HG03095 (cell line): ENCODE measurements at regions not wholly inside any gene's neighbourhood (a gene's known extent, or its start where the extent isn't known, plus 50 kb on each side); places are given as distances from the start of the nearest gene placed in this dataset.

ENCODE experiments used
- ATAC-seq: cut with Tn5 transposase; IDR thresholded peaks from one replicate; pipeline ENCODE4 v1.9.1; 2021; ENCODE audit warnings: moderate library complexity; ENCODE audit not compliant: unreplicated experiment

- ATAC-seq, result no peak
Observed at GRCh38 chr2:152890736-152891135, 172.3 kb downstream of the ARL6IP6 start.

DNA sequence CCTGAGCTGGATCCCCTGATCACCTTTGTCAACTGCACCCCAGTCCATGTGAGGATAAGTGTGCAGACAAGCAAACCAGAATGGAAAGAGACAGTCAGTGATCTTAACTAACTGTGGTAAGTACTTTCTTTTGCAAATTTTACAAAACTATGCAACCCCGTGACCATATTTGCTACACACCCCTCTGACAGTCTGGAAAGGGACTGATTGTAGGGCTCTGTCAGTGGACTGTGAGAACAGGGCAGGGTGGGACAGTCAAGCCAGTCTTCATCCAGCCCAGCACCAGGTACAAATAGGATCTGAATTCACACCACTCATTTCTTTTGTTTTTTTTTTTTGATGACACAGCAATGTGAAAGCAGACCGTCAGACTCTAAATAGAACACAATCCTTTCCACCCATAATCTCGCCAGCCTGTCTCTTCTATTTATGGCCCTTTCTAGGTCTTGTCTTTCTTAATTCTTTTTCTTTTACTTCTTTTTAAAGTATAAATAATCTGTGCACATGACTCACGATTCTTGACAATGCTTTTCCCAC is 165.6 kb downstream of the ARL6IP6 start:
- ATAC-seq, result no peak

GRCh38 chr2:152881527-152881926 is 163.1 kb downstream of the ARL6IP6 start:
- no peak for ATAC-seq

DNA sequence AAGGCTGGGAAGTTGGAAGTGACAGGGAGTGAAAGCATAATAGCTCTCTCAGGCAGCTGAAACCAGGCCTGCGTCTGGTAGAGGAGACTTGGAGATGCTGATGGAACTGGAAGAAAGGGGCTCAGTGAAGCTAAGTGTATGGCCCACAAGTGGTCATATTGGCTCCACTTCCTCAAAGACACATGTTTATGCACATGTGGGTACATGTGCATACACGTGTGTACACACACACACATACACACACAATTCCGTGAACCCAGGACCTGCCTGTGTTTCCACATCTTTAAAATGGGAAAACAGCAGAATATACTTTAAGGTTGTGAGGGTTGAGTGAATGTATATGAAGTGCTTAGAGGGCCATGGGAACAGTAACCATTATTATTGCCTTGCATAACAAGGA is 160.9 kb downstream of the ARL6IP6 start:
- no peak for ATAC-seq

DNA sequence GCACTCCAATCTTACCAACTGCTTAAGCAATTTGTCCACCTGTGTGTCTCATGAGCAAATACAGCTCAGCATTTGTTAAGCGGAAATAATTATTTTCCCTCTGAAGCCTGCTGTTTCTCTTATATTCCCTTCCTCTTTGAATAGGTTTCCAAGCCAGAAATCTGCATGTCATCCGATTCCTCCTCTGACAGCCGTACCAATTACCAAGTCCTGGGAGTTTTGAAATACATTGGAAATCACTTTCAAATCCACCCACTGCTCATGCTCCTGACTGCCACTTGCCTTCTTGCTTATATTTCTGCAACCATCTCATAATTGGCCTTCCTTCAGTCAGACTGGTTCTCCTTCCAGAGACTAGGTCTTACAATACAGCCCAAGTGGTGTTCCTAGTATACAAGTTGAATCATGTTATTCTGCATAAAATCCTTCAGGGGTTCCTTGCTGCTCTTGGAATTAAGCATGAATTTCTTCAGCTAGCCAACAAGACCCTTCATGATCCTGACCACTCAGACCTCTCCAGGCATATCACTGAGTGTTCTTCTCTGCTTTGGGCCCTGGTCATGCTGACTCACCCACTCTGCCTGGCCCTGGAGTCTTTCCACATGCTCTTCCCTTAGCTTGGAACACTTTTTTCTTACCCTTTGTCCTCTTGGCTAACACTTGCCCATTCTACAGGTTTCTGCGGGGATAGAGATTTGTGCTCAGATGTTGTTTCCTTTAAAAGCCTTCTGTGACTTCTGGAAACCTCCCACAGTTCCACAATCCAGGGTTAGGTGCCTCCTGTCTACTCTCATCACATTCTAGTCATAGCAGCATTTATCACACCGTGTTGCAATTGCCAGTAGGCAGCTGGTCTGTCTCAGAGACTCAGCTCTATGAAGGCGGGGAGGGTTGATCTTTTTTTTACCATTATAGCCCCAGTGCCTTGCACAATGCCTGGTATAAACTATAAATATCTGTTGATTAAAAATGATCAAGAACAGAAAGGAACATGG is 157.6 kb downstream of the ARL6IP6 start:
- ATAC-seq, result no peak

- ATAC-seq, result no peak
Observed at GRCh38 chr2:152874955-152875354, 156.5 kb downstream of the ARL6IP6 start.

GRCh38 chr2:152870239-152870638 is 151.8 kb downstream of the ARL6IP6 start:
- no peak for ATAC-seq

DNA sequence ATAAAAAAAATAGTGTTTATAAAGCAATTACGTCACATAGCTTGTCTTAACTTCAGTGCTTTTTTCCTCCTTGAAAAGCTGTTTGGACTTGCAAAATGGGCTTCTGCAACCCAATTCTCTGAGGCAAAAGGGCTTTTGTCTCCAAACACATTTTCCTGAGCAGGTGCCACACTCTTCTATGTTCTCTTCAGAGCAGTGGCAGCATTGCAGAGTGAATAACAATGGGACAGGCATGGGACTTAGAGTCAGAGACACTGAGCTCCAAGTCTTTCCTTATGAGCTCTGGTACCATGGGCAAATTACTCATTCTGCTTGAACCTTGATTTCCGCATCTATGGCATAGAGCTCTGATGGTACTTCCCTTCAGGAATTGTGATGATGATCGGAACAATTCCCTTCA is 149.0 kb downstream of the ARL6IP6 start:
- ATAC-seq, result no peak

DNA sequence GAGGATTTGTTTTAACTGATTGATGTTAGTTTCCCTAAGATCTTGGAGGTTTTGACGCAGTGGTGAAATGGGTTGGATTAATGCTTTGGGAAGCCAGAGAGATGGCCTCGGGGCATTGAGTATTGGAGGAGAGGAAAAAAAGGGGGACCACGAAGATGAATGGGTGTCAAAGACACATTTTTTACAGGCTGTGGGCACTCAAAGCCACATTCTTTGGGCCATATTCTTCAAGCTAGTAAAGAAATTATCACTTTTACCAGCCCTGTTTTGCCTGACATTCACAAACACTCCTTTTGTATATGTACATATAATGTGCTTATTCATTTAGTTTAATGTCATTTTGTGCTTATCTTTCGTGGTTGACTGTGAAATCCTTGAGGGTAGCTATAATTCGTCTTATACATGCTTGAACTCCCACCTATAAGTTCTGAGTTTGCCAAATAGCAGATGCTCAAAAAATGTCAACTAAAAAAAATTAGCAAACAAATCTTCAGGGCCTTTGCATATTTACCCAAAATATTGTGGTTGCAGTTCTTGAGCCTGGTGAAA is 146.3 kb downstream of the ARL6IP6 start:
- ATAC-seq, result no peak

- no peak for ATAC-seq
Observed at GRCh38 chr2:152863826-152864225, 145.4 kb downstream of the ARL6IP6 start.

DNA sequence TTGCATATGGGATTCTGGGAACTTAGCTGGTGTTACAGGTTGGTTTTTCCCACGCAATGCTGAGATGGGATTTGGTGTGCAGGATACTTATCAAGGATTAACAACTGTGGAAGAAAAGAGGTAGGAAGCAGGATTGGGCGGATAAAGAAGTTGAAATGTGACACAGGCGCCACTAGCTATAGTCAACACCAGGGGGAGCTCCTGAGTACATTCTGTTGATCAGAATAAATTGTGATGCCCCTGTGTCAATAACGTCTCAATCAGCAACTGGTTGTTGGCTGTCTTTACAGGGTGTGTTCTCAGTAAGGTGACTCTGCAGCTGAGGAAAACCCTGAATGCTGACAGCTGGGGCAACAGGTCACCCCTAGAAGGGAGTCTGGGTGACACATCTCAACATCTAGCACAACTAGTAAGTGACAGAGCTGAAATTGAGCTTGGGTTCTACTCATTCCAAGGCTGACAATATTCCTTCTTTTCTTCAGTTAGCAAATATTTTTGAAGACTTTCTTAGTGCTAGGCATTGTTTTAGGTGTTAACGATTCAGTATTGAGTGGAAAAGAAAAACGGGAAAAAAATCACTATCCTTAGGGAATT is 143.0 kb downstream of the ARL6IP6 start:
- ATAC-seq, result no peak

DNA sequence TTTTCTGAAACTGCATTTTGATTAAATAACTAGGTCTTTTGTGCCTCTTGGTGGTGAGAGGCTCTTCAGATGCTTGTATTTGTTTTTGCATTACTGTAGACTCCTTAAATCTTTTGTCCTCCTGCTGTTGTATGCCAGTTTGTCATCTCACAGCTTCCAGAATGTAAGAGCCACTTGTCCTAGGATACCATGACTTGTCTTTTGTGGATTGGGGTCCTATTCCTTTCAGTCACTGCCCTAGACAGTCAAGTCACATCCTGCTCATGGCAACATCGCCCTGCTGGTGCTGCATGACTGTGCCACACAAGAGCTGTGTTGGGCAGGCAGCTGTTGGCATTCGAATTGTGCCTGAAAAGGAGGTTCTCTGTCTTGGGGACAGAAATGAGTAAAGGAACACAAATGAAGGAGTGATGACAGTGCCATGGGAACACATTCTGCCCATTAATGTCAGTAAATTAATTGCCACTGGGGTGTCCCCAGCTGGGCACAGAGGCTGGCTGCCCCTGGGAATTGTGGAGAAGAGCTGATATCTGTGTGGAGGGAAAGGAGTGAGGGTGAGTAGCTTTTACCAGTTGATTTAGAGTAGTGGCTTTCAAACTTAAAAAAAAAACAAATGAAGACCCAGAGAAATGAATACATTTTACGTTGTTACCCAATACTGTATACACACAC is 140.3 kb downstream of the ARL6IP6 start:
- ATAC-seq, result no peak

GRCh38 chr2:152846697-152847470 is 128.5 kb downstream of the ARL6IP6 start:
- ATAC-seq, result no peak

DNA sequence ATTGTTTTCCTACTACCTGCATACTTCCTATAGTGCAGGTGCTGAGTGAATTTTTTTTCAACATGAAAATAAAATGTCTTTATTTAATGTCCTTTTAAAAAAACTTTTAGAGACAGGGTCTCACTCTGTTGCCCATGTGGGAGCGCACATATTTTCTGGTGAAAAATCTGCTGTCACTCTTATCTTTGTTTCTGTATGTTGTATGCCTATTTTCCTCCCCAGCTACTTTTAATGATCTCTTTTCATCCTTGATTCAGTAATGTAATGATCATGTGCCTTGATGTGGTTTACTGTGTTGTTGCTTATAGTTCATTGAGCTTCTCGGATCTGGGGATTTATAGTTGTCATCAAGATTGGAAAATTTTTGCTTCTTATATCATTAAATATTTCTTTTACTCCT is 117.3 kb downstream of the ARL6IP6 start:
- no peak for ATAC-seq

DNA sequence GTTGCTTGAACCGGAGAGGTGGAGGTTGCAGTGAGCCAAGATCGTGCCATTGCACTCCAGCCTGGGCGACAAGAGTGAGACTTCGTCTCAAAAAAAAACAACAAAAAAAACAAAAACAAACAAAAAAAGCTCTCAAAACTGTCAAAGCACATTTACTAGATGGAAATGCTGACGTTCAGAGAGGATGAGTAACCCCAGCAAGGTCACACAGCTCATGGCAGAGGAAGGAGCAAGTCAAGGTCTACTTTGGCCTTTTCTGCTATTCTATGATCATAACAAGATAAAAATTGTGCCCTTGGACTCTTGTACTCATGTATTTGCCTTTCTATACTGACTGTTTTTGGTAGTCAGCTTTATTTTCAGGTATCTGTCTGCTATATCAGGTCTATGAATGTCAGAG is 109.5 kb downstream of the ARL6IP6 start:
- ATAC-seq, result no peak

GRCh38 chr2:152826581-152827279 is 108.3 kb downstream of the ARL6IP6 start:
- ATAC-seq, result no peak

GRCh38 chr2:152825834-152826233 is 107.4 kb downstream of the ARL6IP6 start:
- ATAC-seq, result no peak

DNA sequence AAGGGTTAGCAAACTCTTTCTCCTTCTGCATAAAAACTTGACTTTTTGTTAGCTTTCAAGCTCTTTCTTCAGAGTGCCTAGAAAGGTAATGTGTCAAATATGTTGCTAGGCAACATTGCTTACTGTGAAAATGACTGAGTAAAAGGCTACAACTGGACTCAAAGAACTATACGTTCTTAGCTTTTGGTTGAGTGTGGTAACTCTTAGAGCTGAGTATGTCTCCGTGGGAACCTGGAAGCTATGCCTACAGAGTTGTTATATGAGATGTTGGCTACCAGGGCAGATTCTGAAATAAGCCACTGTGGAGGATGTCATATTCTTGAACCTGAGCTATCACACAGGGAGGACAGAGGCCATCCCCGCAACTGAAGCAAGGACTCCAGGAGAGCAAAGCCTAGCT is 105.5 kb downstream of the ARL6IP6 start:
- ATAC-seq, result no peak

GRCh38 chr2:152822676-152823075 is 104.3 kb downstream of the ARL6IP6 start:
- no peak for ATAC-seq

GRCh38 chr2:152820048-152820447 is 101.6 kb downstream of the ARL6IP6 start:
- ATAC-seq, result no peak
